Heart left ventricle (tissue), 13 donors: ENCODE measurements at regions not wholly inside any gene's neighbourhood (a gene's known extent, or its start where the extent isn't known, plus 50 kb on each side); places are given as distances from the start of the nearest gene placed in this dataset.

ENCODE experiments used
- POLR2A ChIP-seq, 2 donors: fragments of 450-650 bp; IDR thresholded peaks; one replicate each; pipeline ENCODE4 v1.6.1; 2017; ENCODE audit warnings: antibody characterized with exemption in 2 of 2, mild to moderate bottlenecking in 2 of 2, moderate library complexity in 2 of 2
- TF ChIP-seq, protein P1 (sequence below), 12 donors: fragments of 200-600 bp; sonication (generic) in 4 of 12; IDR thresholded peaks; one replicate each; pipeline versions ENCODE4 v1.5.0 to v1.8.0; 2018 to 2022; ENCODE audit warnings: antibody characterized with exemption in 12 of 12, mild to moderate bottlenecking in 5 of 12
- donor health status: ischemic (EF 13 %, LVEDD 7.1; RV severe dilation, severe dysfunction).
- donor health status: DM: no; HTN: yes; CAD: no.
- donor health status: DM: no; HTN: no; CAD: no.
- donor health status: ischemic (EF 25% LVEDD 6.9; RV normal size, moderate dysfunction).
- donor health status: ischemic (EF 25% LVEDD 5.7; RV mildly dilated, moderate dysfunction).
- donor health status: ischemic (EF 35%, LVEDD 5.7; RV mildly dilated, moderate dysfunction).
- donor health status: nonischemic (EF 11% LVEDD 7.7; RV severe dilation, severe dysfunction).
- donor health status: DM: yes; HTN: yes; CAD: no.
- donor health status: PGD.
- donor health status: ischemic (EF 29% LVEDD 5.4; RV normal size, mild dysfunction).
- donor health status: nonischemic (EF 23%, LVEDD 6.1; RV moderate dilation, normal function).

DNA sequence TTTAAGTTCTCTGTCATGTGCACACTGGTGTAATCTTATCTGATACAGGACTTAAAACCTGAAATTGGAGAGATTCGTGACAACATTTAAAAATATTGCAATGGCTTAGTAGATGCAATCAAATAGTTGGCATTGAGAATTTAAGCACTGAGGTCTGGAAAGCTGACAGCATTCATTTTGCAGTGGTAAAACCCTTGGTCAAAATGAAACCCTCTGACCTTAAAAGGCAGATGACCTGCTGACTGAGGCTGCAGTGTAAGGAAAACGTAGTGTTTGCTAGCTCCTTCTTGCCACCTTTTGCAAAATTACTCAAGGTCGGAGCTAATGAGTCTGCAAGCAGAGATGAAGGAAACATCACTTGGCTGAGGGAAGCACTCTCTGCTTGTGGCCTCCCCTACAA, 150.6 kb downstream of the KCTD12 start:
- TF ChIP-seq POLR2A (IDR thresholded peaks at IDR 0.05) = no peak
- TF ChIP-seq, protein P1, sequence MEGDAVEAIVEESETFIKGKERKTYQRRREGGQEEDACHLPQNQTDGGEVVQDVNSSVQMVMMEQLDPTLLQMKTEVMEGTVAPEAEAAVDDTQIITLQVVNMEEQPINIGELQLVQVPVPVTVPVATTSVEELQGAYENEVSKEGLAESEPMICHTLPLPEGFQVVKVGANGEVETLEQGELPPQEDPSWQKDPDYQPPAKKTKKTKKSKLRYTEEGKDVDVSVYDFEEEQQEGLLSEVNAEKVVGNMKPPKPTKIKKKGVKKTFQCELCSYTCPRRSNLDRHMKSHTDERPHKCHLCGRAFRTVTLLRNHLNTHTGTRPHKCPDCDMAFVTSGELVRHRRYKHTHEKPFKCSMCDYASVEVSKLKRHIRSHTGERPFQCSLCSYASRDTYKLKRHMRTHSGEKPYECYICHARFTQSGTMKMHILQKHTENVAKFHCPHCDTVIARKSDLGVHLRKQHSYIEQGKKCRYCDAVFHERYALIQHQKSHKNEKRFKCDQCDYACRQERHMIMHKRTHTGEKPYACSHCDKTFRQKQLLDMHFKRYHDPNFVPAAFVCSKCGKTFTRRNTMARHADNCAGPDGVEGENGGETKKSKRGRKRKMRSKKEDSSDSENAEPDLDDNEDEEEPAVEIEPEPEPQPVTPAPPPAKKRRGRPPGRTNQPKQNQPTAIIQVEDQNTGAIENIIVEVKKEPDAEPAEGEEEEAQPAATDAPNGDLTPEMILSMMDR (IDR thresholded peaks at IDR 0.05) = no peak
